Stomach (tissue), 8 donors: ENCODE measurements at regions not wholly inside any gene's neighbourhood (a gene's known extent, or its start where the extent isn't known, plus 50 kb on each side); places are given as distances from the start of the nearest gene placed in this dataset.

Experiments
- DNase-seq, 2 donors: peaks; one replicate each; pipeline versions ENCODE4 v3.0.0 to v3.0.0-alpha.2; 2013 to 2019
- H3K27ac ChIP-seq, 5 donors: fragments of 200-600 bp in 4 of 5; sonication (generic) in 4 of 5; one replicate each; pipeline ENCODE4 v1.5.1; 2013 to 2019; ENCODE audit warnings: mild to moderate bottlenecking in 1 of 5, moderate library complexity in 1 of 5
- H3K27me3 ChIP-seq, 3 donors: fragments of 200-600 bp; sonication (generic); one replicate each; pipeline ENCODE4 v1.5.1; 2017 to 2019; ENCODE audit warnings: mixed run types in 1 of 3
- H3K36me3 ChIP-seq, 4 donors: fragments of 200-600 bp; sonication (generic); 1 replicate in 3 of 4; 2 replicates in 1 of 4; pipeline ENCODE4 v1.5.1; 2016 to 2019
- H3K4me1 ChIP-seq, 4 donors: fragments of 200-600 bp; sonication (generic); one replicate each; pipeline ENCODE4 v1.5.1; 2016 to 2019
- H3K4me3 ChIP-seq, 4 donors: fragments of 200-600 bp; sonication (generic) in 3 of 4; one replicate each; pipeline ENCODE4 v1.5.1; 2016 to 2019; ENCODE audit warnings: mild to moderate bottlenecking in 1 of 4
- H3K9me3 ChIP-seq, 4 donors: fragments of 200-600 bp; sonication (generic); one replicate each; pipeline ENCODE4 v1.5.1; 2016 to 2019
- EP300 ChIP-seq: sonication (generic); formaldehyde crosslinking; IDR thresholded peaks from one replicate; pipeline ENCODE4 v1.6.1; 2017; ENCODE audit warnings: antibody characterized with exemption
- POLR2A ChIP-seq, 4 donors: fragments of 450-650 bp; IDR thresholded peaks; one replicate each; pipeline ENCODE4 v1.6.1; 2016; ENCODE audit warnings: antibody characterized with exemption in 4 of 4, control low read depth in 2 of 4, mild to moderate bottlenecking in 1 of 4, moderate library complexity in 1 of 4
- POLR2AphosphoS5 ChIP-seq, 3 donors: sonication (generic); formaldehyde crosslinking; IDR thresholded peaks; one replicate each; pipeline ENCODE4 v1.6.1; 2016; ENCODE audit warnings: antibody characterized with exemption in 3 of 3
- WGBS, 5 donors: extraction: QIAGEN DNeasy Blood & Tissue Kit in 3 of 5; methylation state at CpG; one replicate each; pipeline versions ENCODE4 v1.1.5 to v1.1.7; 2013 to 2018; 5-methylcytosine and 5-hydroxymethylcytosine counted together
- intact Hi-C: fragments of 100-400 bp; cut with DNase I; formaldehyde crosslinking; loops from one replicate; pipeline ENCODE4 v1.15.1; 2023; ENCODE audit warnings: low total_unique reads
- TF ChIP-seq, protein P1 (sequence below), 7 experiments: fragments of 450-650 bp in 4 of 7; fragments of 200-600 bp in 3 of 7; sonication (generic) in 3 of 7; IDR thresholded peaks; one replicate each; pipeline ENCODE4 v1.5.1; 2016 to 2019; ENCODE audit warnings: antibody characterized with exemption in 7 of 7, control low read depth in 2 of 7, mild to moderate bottlenecking in 1 of 7
- donor health status: healthy with polysubstance abuse.
- donor health status: Bipolar disorder and iron deficiency.
- donor health status: healthy.

DNA sequence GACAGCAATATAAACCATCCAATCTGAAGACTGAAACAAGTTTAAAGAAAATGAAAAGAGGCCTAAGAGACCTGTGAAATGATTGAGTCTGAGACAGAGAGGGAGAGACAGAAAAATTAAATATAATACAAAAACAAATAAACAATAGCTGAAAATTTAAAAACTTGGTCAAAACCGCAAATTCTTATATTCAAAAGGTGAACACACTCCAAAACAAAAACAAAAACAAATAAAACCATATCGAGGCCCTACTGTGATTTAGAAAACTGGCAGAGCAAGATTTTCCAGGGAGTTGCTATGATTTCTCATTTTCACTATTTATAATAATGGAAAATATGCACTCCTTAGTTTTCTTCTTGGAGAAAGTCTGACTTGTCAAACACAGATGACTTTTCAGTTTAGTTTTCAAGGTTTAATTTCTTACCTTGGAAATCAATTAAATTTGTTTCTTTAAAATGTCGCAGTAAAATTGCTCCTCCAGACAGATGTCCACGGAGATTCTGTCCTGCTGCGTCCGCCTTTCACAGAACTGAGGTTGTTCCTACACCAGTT lies 1420.3 kb downstream of the UQCRFS1 start:
- no peak for TF ChIP-seq POLR2AphosphoS5 (IDR thresholded peaks at IDR 0.05)
- TF ChIP-seq, protein P1, sequence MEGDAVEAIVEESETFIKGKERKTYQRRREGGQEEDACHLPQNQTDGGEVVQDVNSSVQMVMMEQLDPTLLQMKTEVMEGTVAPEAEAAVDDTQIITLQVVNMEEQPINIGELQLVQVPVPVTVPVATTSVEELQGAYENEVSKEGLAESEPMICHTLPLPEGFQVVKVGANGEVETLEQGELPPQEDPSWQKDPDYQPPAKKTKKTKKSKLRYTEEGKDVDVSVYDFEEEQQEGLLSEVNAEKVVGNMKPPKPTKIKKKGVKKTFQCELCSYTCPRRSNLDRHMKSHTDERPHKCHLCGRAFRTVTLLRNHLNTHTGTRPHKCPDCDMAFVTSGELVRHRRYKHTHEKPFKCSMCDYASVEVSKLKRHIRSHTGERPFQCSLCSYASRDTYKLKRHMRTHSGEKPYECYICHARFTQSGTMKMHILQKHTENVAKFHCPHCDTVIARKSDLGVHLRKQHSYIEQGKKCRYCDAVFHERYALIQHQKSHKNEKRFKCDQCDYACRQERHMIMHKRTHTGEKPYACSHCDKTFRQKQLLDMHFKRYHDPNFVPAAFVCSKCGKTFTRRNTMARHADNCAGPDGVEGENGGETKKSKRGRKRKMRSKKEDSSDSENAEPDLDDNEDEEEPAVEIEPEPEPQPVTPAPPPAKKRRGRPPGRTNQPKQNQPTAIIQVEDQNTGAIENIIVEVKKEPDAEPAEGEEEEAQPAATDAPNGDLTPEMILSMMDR (IDR thresholded peaks at IDR 0.05), result no peak
- no peak for TF ChIP-seq POLR2A (IDR thresholded peaks at IDR 0.05)
- TF ChIP-seq EP300, result no peak
- Histone ChIP-seq H3K27ac (peak overlapping the region; percentile 86 to 91 (median 90)), H3K9me3 (no peaks in the 10 kb centered on the region), H3K4me3 (peak overlapping the region; percentile 61 to 83 (median 78)), H3K4me1 (peaks cover 5 to 42% (median 33%) of the 10 kb centered on the region in 4 donors), H3K27me3 (no peaks in the 10 kb centered on the region), H3K36me3 (peaks cover 0 to 4% (median under 1%) of the 10 kb centered on the region in 4 donors)
- 9 to 12% (median 9%) methylated on average over 6 of the region's 6 CpGs for WGBS, 5 donors
- DNase-seq, result no peak
- intact Hi-C loops, result no loop called here

DNA sequence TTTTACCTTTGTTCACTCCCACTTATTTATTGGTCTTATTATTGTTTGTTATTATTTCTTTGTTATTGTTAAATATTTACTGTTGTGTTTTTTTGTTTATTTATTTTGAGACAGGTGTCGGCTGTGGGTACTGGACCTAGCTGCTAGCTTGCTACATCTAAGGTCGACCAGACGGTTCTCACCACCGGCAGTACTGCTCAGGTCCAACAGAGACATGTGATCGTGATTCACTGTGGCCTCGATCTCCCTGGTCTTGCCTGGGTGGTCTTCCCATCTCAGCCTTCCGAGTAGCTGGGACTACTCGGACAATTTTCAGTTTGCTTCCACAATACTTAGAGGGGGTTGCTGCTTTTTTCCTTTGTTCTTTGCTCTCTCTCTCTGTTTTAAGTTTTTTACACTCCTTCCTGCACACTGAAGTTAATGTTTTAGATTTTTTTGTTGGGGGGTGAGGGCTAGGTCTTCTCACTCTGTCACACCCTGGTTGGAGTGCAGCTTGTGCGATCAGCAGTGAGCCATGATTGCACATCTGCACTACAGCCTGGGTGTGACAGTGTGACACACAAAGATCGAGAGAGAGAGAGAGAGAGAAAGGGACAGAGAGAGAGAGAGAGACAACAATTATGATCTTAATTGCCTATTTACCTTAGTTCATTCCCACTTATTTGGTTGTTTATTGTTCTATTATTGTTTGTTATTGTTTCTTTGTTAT lies 1432.4 kb downstream of the UQCRFS1 start:
- no peaks in the 10 kb centered on the region for H3K4me1 ChIP-seq
- H3K36me3 ChIP-seq, result peaks cover 0 to 15% (median 6%) of the 10 kb centered on the region in 4 donors
- no peak for TF ChIP-seq EP300
- TF ChIP-seq POLR2AphosphoS5 (IDR thresholded peaks at IDR 0.05), result no peak
- peaks cover 0 to 5% (median 2%) of the 10 kb centered on the region in 4 donors for H3K9me3 ChIP-seq
- intact Hi-C loops, result no loop called here
- no peaks in the 10 kb centered on the region for H3K27me3 ChIP-seq
- WGBS, 5 donors, result 81 to 97% (median 81%) methylated on average over 10 of the region's 10 CpGs
- no peak for DNase-seq
- H3K27ac ChIP-seq, result no peak overlapping the region
- H3K4me3 ChIP-seq, result no peak overlapping the region

DNA sequence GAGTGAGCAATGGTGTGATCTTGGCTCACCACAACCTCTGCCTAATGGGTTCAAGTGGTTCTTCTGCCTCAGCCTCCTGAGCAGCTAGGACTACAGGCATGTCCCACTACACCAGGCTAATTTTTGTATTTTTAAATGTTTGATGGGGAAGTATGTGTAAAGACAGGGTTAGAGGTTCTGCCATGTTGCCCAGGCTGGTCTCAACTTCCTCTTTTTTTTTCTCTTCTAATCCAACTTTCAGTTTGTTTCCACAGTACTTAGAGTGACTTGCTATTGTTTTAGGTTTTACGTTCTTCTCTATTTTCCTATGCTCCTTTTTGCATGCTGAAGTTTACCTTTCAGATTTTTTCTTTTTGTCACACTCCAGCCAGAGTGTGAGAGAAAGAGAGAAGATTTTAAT lies 1433.0 kb downstream of the UQCRFS1 start:
- no peak for DNase-seq
- 86 to 95% (median 90%) methylated on average over 1 of the region's 1 CpG for WGBS, 5 donors
- Histone ChIP-seq H3K27ac (no peak overlapping the region), H3K4me3 (no peak overlapping the region), H3K4me1 (no peaks in the 10 kb centered on the region), H3K36me3 (peaks cover 0 to 21% (median 8%) of the 10 kb centered on the region in 4 donors), H3K27me3 (no peaks in the 10 kb centered on the region), H3K9me3 (peaks cover 0 to 7% (median 2%) of the 10 kb centered on the region in 4 donors)
- intact Hi-C loops, result no loop called here
- no peak for TF ChIP-seq POLR2A (IDR thresholded peaks at IDR 0.05)
- no peak for TF ChIP-seq POLR2AphosphoS5 (IDR thresholded peaks at IDR 0.05)
- TF ChIP-seq, protein P1 (IDR thresholded peaks at IDR 0.05), result no peak
- TF ChIP-seq EP300, result no peak

DNA sequence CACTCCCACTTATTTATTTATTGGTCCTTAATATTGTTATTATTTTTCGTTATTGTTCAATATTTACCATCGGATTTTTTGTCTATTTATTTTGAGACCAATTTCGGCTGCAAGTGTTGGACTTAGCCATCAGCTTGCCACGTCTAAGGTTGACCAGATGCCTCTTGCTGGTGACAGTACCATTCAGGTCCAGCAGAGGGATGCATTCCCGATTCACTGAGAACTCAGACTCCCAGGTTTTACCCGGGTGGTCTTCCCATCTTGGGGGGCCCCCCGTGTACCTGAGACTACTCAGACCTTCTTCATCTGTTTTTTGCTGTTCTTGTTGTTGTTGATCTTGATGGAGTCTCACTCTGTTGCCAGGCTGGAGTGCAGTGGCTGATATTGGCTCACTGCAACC lies 1435.2 kb downstream of the UQCRFS1 start:
- no peaks in the 10 kb centered on the region for H3K4me1 ChIP-seq
- 92 to 98% (median 96%) methylated on average over 7 of the region's 7 CpGs for WGBS, 5 donors
- no peak for DNase-seq
- no peak overlapping the region for H3K4me3 ChIP-seq
- no peaks in the 10 kb centered on the region for H3K27me3 ChIP-seq
- H3K9me3 ChIP-seq, result peaks cover under 1 to 29% (median 16%) of the 10 kb centered on the region in 4 donors
- no peak overlapping the region for H3K27ac ChIP-seq
- H3K36me3 ChIP-seq, result peaks cover 0 to 28% (median 14%) of the 10 kb centered on the region in 4 donors
- TF ChIP-seq POLR2AphosphoS5 (IDR thresholded peaks at IDR 0.05) (no peak), EP300 (no peak), POLR2A (IDR thresholded peaks at IDR 0.05) (no peak)
- TF ChIP-seq, protein P1 (IDR thresholded peaks at IDR 0.05), result no peak
- intact Hi-C loops, result no loop called here

DNA sequence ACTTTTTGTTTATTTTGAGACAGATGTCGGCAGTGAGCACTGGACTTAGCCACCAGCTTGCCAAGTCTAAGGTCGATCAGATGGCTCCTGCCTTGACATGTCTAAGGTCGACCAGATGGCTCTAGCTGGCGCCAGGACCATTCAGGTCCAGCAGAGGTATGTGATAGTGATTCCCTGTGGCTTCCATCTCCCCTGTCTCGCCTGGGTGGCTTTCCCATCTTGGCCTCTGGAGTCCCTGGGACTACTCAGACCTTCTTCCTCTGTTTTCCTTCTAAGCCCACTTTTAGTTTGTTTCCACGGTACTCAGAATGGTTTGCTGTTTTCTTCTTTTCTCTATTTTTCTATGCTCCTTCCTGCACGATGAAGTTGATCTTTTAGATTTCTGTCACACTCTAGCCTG lies 1435.7 kb downstream of the UQCRFS1 start:
- H3K36me3 ChIP-seq, result peaks cover 0 to 29% (median 15%) of the 10 kb centered on the region in 4 donors
- H3K4me3 ChIP-seq, result no peak overlapping the region
- peaks cover 5 to 34% (median 21%) of the 10 kb centered on the region in 4 donors for H3K9me3 ChIP-seq
- H3K27me3 ChIP-seq, result no peaks in the 10 kb centered on the region
- no peak overlapping the region for H3K27ac ChIP-seq
- TF ChIP-seq, protein P1 (IDR thresholded peaks at IDR 0.05), result no peak
- TF ChIP-seq POLR2AphosphoS5 (IDR thresholded peaks at IDR 0.05) (no peak), POLR2A (IDR thresholded peaks at IDR 0.05) (no peak), EP300 (no peak)
- H3K4me1 ChIP-seq, result no peaks in the 10 kb centered on the region
- intact Hi-C loops, result no loop called here
- WGBS, 5 donors, result 88 to 98% (median 97%) methylated on average over 7 of the region's 7 CpGs
- no peak for DNase-seq
